ENCODE measurements at regions not wholly inside any gene's neighbourhood (a gene's known extent, or its start where the extent isn't known, plus 50 kb on each side); places are given as distances from the start of the nearest gene placed in this dataset.

DNA sequence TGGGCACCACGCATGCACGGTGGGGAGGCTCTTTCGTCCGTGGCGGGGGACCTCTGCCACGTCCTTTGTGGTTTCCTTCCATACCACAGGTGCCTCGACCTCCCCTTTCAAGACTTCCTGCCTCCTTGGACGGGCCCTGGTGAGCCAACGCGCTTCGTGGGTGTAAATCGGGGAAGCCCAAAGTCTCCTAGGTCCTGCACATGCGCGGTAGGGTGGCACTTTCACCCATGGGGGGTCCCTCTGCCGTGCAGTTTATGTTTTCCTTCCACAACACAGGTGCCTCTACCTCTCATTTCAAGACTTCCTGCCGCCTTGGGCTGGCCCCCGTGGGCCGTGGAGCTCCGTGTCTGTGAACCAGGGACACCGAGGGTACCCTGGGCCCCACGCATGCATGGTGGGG lies 349.7 kb downstream of the ALG10 start:
- H3K4me3 ChIP-seq (ENCODE audit: low read depth, low read length, poor library complexity, severe bottlenecking): no peak overlapping the region
- H4K20me1 ChIP-seq (ENCODE audit: insufficient read depth, low read length): no peaks in the 10 kb centered on the region
- H3K79me2 ChIP-seq (ENCODE audit: insufficient read depth, low read length): no peaks in the 10 kb centered on the region
- H3K9ac ChIP-seq (ENCODE audit: low read length): no peak overlapping the region
- no peak overlapping the region for H3K4me2 ChIP-seq (ENCODE audit: low read length)
- no peak overlapping the region for H2AFZ ChIP-seq (ENCODE audit: low read length)
- H3K27ac ChIP-seq (ENCODE audit: low read depth, low read length, poor library complexity, severe bottlenecking): no peak overlapping the region
- no peaks in the 10 kb centered on the region for H3K27me3 ChIP-seq (ENCODE audit: insufficient read depth, low read length)
- TF ChIP-seq EZH2 (IDR thresholded peaks at IDR 0.05; ENCODE audit: borderline replicate concordance, low read length): no peak
- TF ChIP-seq, protein P1, sequence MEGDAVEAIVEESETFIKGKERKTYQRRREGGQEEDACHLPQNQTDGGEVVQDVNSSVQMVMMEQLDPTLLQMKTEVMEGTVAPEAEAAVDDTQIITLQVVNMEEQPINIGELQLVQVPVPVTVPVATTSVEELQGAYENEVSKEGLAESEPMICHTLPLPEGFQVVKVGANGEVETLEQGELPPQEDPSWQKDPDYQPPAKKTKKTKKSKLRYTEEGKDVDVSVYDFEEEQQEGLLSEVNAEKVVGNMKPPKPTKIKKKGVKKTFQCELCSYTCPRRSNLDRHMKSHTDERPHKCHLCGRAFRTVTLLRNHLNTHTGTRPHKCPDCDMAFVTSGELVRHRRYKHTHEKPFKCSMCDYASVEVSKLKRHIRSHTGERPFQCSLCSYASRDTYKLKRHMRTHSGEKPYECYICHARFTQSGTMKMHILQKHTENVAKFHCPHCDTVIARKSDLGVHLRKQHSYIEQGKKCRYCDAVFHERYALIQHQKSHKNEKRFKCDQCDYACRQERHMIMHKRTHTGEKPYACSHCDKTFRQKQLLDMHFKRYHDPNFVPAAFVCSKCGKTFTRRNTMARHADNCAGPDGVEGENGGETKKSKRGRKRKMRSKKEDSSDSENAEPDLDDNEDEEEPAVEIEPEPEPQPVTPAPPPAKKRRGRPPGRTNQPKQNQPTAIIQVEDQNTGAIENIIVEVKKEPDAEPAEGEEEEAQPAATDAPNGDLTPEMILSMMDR (IDR thresholded peaks at IDR 0.05; ENCODE audit: low read length): no peak
- H3K4me1 ChIP-seq (ENCODE audit: insufficient read depth, low read length, severe bottlenecking): no peaks in the 10 kb centered on the region
- H3K9me3 ChIP-seq (ENCODE audit: low read length): no peaks in the 10 kb centered on the region
- no peaks in the 10 kb centered on the region for H3K36me3 ChIP-seq (ENCODE audit: insufficient read depth, low read length)
- no peaks in the 10 kb centered on the region for H3K9me2 ChIP-seq (ENCODE audit: low read depth, low read length)
- H3F3A ChIP-seq (ENCODE audit: insufficient read depth, low read length): no peaks in the 10 kb centered on the region

DNA sequence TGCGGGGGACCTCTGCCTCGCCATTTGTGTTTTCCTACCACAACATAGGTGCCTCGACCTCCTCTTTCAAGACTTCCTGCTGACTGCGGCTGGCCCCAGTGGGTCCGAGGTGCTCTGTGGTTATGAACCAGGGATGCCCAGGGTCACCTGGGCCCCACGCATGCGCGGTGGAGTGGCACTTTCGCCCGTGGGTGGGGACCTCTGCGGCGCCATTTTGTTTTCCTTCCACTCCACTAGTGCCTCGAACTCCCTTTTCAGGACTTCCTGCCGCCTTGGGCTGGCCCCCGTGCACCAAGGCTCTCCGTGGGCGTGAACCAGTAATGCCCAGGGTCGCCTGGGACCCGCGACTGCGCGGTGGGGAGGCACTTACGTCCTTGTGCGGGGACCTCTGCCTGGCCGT lies 351.6 kb downstream of the ALG10 start:
- no peak overlapping the region for H3K27ac ChIP-seq (ENCODE audit: low read depth, low read length, poor library complexity, severe bottlenecking)
- H3K4me2 ChIP-seq (ENCODE audit: low read length): no peak overlapping the region
- H3K4me1 ChIP-seq (ENCODE audit: insufficient read depth, low read length, severe bottlenecking): no peaks in the 10 kb centered on the region
- no peaks in the 10 kb centered on the region for H3K79me2 ChIP-seq (ENCODE audit: insufficient read depth, low read length)
- no peak overlapping the region for H3K9ac ChIP-seq (ENCODE audit: low read length)
- no peaks in the 10 kb centered on the region for H4K20me1 ChIP-seq (ENCODE audit: insufficient read depth, low read length)
- no peaks in the 10 kb centered on the region for H3F3A ChIP-seq (ENCODE audit: insufficient read depth, low read length)
- no peak overlapping the region for H3K4me3 ChIP-seq (ENCODE audit: low read depth, low read length, poor library complexity, severe bottlenecking)
- no peak for TF ChIP-seq EZH2 (IDR thresholded peaks at IDR 0.05; ENCODE audit: borderline replicate concordance, low read length)
- TF ChIP-seq, protein P1 (IDR thresholded peaks at IDR 0.05; ENCODE audit: low read length): no peak
- no peaks in the 10 kb centered on the region for H3K27me3 ChIP-seq (ENCODE audit: insufficient read depth, low read length)
- no peaks in the 10 kb centered on the region for H3K9me2 ChIP-seq (ENCODE audit: low read depth, low read length)
- H2AFZ ChIP-seq (ENCODE audit: low read length): no peak overlapping the region
- H3K9me3 ChIP-seq (ENCODE audit: low read length): no peaks in the 10 kb centered on the region
- no peaks in the 10 kb centered on the region for H3K36me3 ChIP-seq (ENCODE audit: insufficient read depth, low read length)

DNA sequence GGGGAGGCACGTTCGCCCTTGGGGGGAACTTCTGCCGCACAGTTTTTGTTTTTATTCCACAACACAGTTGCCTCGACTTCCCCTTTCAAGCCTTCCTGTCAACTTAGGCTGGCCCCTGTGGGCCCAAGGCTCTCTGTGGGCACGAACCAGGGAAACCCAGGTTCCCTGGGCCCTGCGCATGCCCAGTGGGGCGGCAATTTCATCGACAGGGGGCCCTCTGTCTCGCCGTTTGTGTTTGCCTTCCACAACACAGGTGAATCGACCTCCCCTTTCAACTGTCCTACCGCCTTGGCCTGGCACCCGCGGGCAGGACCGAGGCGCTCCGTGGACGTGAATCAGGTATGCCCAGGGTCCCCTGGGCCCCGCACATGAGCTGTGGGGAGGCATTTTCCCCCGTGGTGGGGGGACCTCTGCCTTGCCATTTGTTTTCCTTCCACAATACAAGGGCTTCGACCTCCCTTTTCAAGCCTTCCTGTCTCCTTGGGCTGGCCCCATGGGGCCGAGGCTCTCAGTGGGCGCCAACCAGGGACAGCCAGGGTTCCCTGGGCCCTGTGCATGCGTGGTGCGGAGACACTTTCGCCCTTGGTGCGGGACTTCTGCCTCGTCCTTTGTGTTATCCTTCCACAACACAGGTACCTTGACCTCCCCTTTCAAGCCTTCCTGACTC lies 354.0 kb downstream of the ALG10 start:
- H3K4me2 ChIP-seq (ENCODE audit: low read length): no peak overlapping the region
- no peak overlapping the region for H3K4me3 ChIP-seq (ENCODE audit: low read depth, low read length, poor library complexity, severe bottlenecking)
- H3F3A ChIP-seq (ENCODE audit: insufficient read depth, low read length): no peaks in the 10 kb centered on the region
- H4K20me1 ChIP-seq (ENCODE audit: insufficient read depth, low read length): no peaks in the 10 kb centered on the region
- no peak overlapping the region for H3K27ac ChIP-seq (ENCODE audit: low read depth, low read length, poor library complexity, severe bottlenecking)
- H3K9me3 ChIP-seq (ENCODE audit: low read length): no peaks in the 10 kb centered on the region
- H3K9me2 ChIP-seq (ENCODE audit: low read depth, low read length): no peaks in the 10 kb centered on the region
- TF ChIP-seq EZH2 (IDR thresholded peaks at IDR 0.05; ENCODE audit: borderline replicate concordance, low read length): no peak
- TF ChIP-seq, protein P1 (IDR thresholded peaks at IDR 0.05; ENCODE audit: low read length): no peak
- H3K4me1 ChIP-seq (ENCODE audit: insufficient read depth, low read length, severe bottlenecking): no peaks in the 10 kb centered on the region
- H3K36me3 ChIP-seq (ENCODE audit: insufficient read depth, low read length): no peaks in the 10 kb centered on the region
- no peaks in the 10 kb centered on the region for H3K27me3 ChIP-seq (ENCODE audit: insufficient read depth, low read length)
- no peaks in the 10 kb centered on the region for H3K79me2 ChIP-seq (ENCODE audit: insufficient read depth, low read length)
- no peak overlapping the region for H2AFZ ChIP-seq (ENCODE audit: low read length)
- H3K9ac ChIP-seq (ENCODE audit: low read length): no peak overlapping the region
